GM19372 (cell line): ENCODE measurements at regions not wholly inside any gene's neighbourhood (a gene's known extent, or its start where the extent isn't known, plus 50 kb on each side); places are given as distances from the start of the nearest gene placed in this dataset.
A peak's percentile ranks its signal among the peaks of the same experiment; 100 is the strongest.
"Not testable (repeated sequence)": the region's sequence is repeated elsewhere in the genome, so short reads cannot be mapped to it uniquely, and the experiment has no call there.

Experiments
- ATAC-seq: cut with Tn5 transposase; IDR thresholded peaks from one replicate; pipeline ENCODE4 v1.9.1; 2021; ENCODE audit warnings: mild to moderate bottlenecking, low read depth, moderate library complexity; ENCODE audit not compliant: unreplicated experiment

- no peak for ATAC-seq
Measured at GRCh38 chr10:11668847-11669610, 57.6 kb upstream of the USP6NL start.

- no peak for ATAC-seq
Measured at GRCh38 chr10:11667756-11668155, 56.3 kb upstream of the USP6NL start.

DNA sequence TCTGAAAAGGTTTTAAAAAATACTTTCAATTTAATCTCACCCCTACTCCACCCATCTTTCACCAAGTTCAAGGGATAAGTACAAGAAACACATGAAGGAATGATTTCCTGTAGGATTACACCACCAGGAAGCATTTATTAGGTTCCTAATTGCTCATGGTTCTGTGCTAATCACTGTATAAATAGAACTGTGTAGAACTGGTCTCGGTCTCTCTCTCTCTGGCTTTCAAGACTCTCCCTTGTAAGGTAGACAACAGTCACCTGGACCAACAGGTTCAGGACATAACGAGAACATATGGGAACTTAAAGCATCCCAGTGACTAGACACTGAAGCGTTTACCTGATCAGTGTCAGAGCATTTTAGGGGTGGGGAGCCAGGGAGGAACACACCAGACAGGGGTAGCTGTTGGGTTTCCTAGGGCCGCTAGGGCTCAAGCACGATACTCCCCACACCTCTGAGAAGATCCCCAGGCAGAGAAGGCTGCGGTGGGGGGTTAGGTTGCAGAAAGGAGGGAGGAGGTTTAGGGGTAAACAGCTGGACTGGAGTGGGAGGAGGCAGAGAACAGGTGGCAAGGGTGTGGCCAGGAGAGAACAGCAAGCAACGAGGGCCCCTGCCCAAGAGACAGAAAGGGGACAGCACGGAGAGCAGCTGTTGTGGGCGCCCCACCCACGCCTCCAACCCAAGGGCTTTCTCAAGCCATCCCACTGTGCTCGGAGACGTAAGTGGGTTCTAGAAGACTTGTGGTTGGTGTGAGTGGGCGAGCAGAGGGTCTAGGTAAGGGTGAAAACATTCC is 52.5 kb upstream of the USP6NL start:
- peak; percentile 72 for ATAC-seq

GRCh38 chr10:11663126-11663515 is 51.7 kb upstream of the USP6NL start:
- ATAC-seq, result not testable (repeated sequence)

GRCh38 chr10:11661441-11661840 is 50.0 kb upstream of the USP6NL start:
- ATAC-seq, result no peak
